HL-60 (cell line): ENCODE measurements at regions not wholly inside any gene's neighbourhood (a gene's known extent, or its start where the extent isn't known, plus 50 kb on each side); places are given as distances from the start of the nearest gene placed in this dataset.

Experiments used
- DNase-seq, 2 experiments: peaks; one replicate each; pipeline ENCODE4 v3.0.0-alpha.2; 2010 to 2020; ENCODE audit warnings: low read depth in 1 of 2, low spot score in 1 of 2
- H3K27ac ChIP-seq: fragments of 250-450 bp; sonication (Bioruptor Pico); replicated peaks from 2 replicates; pipeline ENCODE4 v1.5.1; 2020; ENCODE audit warnings: mild to moderate bottlenecking, moderate library complexity
- H3K27me3 ChIP-seq: fragments of 250-450 bp; sonication (Bioruptor Pico); 2 replicates; pipeline ENCODE4 v1.5.1; 2021; ENCODE audit warnings: mild to moderate bottlenecking, moderate library complexity; ENCODE audit not compliant: insufficient read depth, poor library complexity, severe bottlenecking
- H3K4me3 ChIP-seq: replicated peaks from 2 replicates; pipeline ENCODE4 v1.5.1; 2011; ENCODE audit warnings: mild to moderate bottlenecking, control low read depth, low read length; ENCODE audit not compliant: insufficient read depth
- GABPA ChIP-seq: IDR thresholded peaks from 2 replicates; pipeline ENCODE4 v1.6.1; 2012; ENCODE audit warnings: low read depth
- POLR2AphosphoS5 ChIP-seq: IDR thresholded peaks from 2 replicates; pipeline ENCODE4 v1.6.1; 2012; ENCODE audit warnings: low read depth
- SPI1 ChIP-seq: IDR thresholded peaks from 2 replicates; pipeline ENCODE4 v1.6.1; 2012; ENCODE audit warnings: low read depth, mild to moderate bottlenecking, borderline replicate concordance
- TF ChIP-seq, protein P1 (sequence below): IDR thresholded peaks from 2 replicates; pipeline ENCODE4 v1.6.1; 2012; ENCODE audit warnings: low read depth; ENCODE audit not compliant: insufficient replicate concordance
- TF ChIP-seq, protein P2 (sequence below): IDR thresholded peaks from one replicate; pipeline ENCODE4 v1.5.1; 2011; ENCODE audit warnings: low read length, control low read depth, inconsistent platforms; ENCODE audit not compliant: insufficient read depth

DNA sequence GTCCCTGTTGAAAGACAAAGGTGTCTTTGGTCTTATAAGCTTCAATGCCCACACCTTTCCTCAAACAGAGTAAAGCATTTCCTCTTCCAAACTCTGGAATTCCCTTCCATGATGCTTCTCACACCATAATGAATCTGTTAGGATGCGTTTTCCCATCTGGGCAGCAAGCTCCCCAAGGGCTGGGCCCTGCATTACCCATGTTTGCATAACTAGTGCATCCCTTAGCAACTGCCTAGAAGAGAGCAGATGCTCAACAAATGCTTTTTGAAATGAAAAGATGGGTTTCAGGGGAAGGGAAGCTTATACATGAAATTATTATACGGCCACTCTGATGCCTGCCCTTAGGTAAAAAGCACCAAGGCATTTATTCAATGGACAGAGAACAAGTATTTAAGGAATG is 124.5 kb upstream of the CCL2 start:
- DNase-seq = no peak
- H3K4me3 ChIP-seq = no peak overlapping the region
- H3K27me3 ChIP-seq = no peaks in the 10 kb centered on the region
- TF ChIP-seq, protein P1, sequence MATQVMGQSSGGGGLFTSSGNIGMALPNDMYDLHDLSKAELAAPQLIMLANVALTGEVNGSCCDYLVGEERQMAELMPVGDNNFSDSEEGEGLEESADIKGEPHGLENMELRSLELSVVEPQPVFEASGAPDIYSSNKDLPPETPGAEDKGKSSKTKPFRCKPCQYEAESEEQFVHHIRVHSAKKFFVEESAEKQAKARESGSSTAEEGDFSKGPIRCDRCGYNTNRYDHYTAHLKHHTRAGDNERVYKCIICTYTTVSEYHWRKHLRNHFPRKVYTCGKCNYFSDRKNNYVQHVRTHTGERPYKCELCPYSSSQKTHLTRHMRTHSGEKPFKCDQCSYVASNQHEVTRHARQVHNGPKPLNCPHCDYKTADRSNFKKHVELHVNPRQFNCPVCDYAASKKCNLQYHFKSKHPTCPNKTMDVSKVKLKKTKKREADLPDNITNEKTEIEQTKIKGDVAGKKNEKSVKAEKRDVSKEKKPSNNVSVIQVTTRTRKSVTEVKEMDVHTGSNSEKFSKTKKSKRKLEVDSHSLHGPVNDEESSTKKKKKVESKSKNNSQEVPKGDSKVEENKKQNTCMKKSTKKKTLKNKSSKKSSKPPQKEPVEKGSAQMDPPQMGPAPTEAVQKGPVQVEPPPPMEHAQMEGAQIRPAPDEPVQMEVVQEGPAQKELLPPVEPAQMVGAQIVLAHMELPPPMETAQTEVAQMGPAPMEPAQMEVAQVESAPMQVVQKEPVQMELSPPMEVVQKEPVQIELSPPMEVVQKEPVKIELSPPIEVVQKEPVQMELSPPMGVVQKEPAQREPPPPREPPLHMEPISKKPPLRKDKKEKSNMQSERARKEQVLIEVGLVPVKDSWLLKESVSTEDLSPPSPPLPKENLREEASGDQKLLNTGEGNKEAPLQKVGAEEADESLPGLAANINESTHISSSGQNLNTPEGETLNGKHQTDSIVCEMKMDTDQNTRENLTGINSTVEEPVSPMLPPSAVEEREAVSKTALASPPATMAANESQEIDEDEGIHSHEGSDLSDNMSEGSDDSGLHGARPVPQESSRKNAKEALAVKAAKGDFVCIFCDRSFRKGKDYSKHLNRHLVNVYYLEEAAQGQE = no peak
- H3K27ac ChIP-seq = no peak overlapping the region

DNA sequence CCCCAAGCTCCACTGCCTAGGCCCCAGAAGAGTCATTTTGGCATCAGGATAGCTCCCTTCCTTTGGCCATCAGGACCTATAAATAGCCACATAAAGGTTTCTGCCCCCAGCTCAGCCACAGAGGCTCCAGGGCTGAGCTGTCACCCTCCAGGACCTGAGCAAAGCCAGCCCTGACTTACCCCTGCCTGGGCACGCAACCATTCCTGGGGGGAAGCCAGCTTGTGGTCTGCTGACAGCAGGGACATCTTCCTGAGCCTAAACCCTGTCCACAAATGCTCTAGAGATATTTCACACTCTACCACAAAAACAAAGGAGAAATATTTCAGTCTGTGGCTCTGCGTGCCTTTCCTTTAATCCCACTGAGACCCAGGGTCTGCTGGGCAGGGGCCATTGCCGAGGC is 123.7 kb upstream of the CCL2 start:
- no peak for TF ChIP-seq GABPA
- TF ChIP-seq, protein P1 = no peak
- no peak for TF ChIP-seq POLR2AphosphoS5
- TF ChIP-seq SPI1 = no peak
- TF ChIP-seq, protein P2, sequence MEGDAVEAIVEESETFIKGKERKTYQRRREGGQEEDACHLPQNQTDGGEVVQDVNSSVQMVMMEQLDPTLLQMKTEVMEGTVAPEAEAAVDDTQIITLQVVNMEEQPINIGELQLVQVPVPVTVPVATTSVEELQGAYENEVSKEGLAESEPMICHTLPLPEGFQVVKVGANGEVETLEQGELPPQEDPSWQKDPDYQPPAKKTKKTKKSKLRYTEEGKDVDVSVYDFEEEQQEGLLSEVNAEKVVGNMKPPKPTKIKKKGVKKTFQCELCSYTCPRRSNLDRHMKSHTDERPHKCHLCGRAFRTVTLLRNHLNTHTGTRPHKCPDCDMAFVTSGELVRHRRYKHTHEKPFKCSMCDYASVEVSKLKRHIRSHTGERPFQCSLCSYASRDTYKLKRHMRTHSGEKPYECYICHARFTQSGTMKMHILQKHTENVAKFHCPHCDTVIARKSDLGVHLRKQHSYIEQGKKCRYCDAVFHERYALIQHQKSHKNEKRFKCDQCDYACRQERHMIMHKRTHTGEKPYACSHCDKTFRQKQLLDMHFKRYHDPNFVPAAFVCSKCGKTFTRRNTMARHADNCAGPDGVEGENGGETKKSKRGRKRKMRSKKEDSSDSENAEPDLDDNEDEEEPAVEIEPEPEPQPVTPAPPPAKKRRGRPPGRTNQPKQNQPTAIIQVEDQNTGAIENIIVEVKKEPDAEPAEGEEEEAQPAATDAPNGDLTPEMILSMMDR = no peak
- H3K4me3 ChIP-seq = no peak overlapping the region
- no peak overlapping the region for H3K27ac ChIP-seq
- no peak for DNase-seq
- no peaks in the 10 kb centered on the region for H3K27me3 ChIP-seq

DNA sequence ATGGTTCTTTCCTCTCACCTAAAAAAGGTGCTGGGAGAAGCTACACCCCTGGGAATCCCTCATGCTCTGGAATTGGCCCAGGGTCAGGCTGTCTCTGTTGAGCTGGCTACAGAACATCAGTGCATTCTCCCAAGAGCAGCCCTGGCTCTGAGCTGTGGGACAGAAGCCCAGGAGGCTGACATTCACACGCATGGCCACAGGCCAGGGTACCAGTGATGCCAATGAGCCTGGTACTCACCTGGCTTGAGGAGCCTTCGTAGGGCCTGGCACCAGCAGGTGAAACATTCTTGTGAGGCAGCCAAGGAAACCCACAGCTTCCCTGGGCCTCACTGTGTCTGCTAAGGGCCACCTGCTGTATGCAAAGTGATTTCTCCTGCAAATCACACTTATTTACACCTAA is 121.7 kb upstream of the CCL2 start:
- H3K27ac ChIP-seq = no peak overlapping the region
- H3K27me3 ChIP-seq = no peaks in the 10 kb centered on the region
- TF ChIP-seq SPI1 (no peak), POLR2AphosphoS5 (no peak)
- TF ChIP-seq, protein P2 = no peak
- DNase-seq = no peak
- H3K4me3 ChIP-seq = no peak overlapping the region

DNA sequence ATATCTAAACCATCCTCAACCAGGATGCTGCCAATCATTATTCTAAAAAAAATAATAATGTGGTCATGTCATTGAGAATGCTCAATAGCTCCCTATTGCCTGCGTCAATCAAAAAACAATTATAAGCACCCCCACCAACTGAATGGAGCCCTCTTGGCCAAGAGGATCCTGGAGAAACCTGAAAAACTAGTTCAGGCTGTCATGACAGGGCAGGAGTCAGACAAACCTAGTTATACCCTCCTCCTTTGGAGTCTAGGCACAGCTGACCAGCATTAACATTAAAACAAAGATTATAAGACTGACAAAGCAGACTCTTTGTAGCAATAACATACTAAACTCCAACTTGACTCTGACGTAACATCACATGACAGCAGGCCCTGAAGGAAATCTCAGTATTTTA is 119.2 kb upstream of the CCL2 start:
- no peak for DNase-seq
- TF ChIP-seq POLR2AphosphoS5 = no peak
- no peak for TF ChIP-seq SPI1
- TF ChIP-seq GABPA = no peak
- TF ChIP-seq, protein P2 = no peak
- TF ChIP-seq, protein P1 = no peak
- no peak overlapping the region for H3K4me3 ChIP-seq
- H3K27me3 ChIP-seq = peaks cover 6% of the 10 kb centered on the region
- no peak overlapping the region for H3K27ac ChIP-seq
